ENCODE measurements at regions not wholly inside any gene's neighbourhood (a gene's known extent, or its start where the extent isn't known, plus 50 kb on each side); places are given as distances from the start of the nearest gene placed in this dataset.
"Not testable (repeated sequence)": the region's sequence is repeated elsewhere in the genome, so short reads cannot be mapped to it uniquely, and the experiment has no call there.

DNA sequence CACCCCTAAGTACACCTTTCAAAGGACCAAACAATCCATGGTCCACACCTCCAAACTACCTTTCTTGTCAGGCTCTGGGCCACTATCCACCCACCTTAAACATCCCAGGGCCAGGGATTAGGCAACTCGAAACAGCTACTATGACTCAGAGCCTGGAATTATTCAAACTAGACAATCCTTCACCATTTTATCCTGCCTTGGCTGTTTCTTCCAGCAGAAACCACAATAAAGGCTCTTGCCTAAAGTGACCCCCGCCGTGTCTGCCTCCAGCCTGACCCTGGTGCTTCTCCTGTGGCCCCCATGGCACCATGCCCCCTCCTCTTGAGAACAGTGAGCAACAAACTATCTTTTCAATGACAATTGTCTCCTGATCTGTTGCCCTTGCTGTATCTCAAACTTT, 195.5 kb downstream of the EPM2A start:
- no peak for DNase-seq (ENCODE audit: extremely low read depth in 1 of 2, low read depth in 1 of 2)

DNA sequence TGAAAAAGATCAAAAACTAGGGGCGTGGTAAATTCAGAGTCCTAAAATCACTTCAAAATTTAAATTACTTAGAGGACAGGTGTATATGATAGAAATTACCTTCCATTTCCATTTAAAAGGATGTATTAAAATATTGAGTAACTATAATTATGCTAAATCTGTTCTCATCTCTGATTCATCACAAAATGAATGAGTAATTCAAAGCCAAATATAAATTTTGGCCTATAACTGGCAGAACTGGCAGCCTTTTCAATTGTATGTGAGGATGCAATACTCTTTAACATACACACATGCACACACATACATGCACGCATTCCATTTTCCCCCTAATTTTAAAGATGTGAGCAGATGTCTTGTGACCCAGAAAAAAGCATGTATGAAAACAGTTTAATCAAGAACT, 194.6 kb downstream of the EPM2A start:
- no peak for DNase-seq (ENCODE audit: extremely low read depth in 1 of 2, low read depth in 1 of 2)

DNA sequence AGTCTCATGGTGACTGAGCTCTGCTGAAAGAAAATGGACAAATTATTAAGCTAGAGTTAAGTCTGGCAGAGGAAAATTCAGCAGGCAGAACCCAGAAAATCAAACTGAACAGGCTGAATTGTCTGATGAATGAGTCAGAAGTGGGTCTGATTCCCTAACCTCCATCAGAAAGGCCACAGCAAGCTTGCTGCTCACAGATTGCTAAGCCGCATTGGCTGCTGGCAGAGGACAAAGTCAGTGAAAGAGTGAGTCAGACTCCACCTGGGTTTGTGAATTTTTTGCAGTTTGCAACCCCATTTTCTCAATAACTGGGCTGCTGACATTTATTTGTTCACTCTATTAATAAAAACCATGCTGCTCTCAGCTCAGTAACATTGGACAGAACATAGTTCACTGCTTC, 191.3 kb downstream of the EPM2A start:
- no peak for DNase-seq (ENCODE audit: extremely low read depth in 1 of 2, low read depth in 1 of 2)

DNA sequence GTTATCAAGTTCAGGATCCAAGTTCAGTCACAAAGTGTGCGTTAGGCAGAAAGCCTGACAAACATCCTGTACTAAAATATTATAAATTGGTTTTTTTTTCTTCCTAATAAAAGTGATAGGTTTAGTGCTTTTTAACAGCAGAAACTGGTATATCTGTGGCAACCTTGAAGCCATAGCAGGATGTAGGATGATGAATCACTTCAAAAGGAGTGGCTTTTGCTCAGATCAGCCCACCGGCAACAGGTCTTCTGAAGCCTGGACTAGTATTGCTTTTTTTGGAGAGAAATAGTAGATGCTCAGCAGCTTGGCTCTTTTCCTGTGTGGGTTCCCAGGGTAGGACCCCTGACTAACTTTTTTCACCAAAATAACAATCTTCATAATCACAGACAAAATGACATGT, 190.8 kb downstream of the EPM2A start:
- DNase-seq (ENCODE audit: extremely low read depth in 1 of 2, low read depth in 1 of 2), result no peak

DNA sequence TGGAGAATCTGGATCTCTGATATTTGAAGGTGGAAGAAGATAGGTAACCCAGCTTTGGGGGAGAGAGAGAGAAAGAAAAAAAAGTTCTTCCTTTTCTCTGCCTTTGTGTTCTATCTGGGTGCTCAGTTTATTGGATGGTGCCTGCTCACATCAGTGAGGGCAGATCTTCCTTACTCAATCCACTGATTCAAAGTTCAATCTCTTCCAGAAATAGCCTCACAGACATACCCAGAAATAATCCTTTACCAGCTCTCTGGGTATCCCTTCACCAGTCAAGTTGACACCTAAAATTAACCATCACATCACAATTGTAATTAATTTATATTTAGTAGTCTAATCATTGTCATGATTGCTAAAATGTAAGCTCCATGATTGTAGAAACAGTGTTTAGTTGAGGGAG, 189.1 kb downstream of the EPM2A start:
- DNase-seq (ENCODE audit: extremely low read depth in 1 of 2, low read depth in 1 of 2), result no peak

DNA sequence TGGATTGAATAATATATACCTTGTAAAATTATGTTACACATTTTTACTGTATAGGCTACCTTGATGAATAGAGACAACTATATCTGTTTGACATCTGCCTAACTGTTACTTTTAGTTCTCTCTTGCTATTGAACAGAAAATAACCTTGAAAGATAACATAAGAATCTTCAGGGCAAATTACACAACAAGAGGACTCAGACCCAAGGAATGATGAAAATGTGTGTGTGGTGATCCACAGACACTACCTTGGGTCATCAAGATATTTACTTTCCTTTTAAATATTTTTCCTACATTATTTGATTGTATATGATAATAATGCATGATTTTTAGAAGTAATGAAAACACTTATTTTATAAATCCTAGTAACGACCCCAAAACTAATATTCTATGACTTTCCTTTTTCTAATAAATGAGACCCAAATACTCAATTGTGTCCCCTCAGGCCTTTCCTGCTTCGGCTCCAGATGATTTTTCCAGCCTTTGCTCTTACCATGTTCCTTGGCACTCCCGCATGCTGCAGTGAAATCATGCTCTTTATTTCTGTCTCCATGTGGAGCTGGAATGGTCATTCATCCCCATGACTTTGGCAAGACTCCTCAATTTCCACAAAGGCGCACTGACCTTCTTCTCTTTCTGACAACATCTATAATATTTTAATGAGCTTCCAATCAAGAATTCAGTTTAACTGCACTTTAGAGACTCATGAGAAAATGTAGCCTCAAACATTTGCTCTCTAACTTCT, 187.6 kb downstream of the EPM2A start:
- DNase-seq (ENCODE audit: extremely low read depth in 1 of 2, low read depth in 1 of 2), result no peak

DNA sequence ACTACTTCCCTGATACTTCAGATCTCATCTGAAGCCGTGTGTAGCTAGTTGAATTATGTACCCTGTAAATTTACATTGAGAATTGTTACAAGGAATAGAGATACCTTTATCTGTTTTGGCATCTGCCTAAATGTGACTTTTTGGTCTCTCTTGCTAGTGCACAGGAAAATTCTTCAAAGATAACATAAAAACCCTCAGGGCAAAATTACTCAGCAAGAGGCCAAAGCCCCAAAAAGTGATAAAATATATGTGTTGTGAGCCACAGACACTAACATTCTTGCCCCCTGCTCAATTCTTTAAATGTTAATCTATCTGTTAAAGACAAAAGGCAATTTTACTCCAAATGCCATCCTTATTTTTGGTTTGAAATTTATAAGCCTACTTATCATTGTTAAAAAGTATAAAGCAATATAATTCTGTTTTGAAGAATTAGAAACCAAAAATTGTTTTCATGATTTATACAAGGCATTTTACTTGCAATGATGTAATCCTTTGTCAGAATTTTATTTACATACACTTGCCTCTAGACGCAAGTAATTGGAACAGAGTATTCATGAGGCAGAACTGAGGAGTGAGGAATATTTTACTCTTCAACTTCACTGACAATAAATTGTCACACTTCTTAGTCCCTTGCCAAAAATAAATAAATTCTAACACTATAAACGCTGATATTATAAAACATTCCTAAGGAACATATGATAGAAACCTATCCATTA, 186.2 kb downstream of the EPM2A start:
- no peak for DNase-seq (ENCODE audit: extremely low read depth in 1 of 2, low read depth in 1 of 2)

DNA sequence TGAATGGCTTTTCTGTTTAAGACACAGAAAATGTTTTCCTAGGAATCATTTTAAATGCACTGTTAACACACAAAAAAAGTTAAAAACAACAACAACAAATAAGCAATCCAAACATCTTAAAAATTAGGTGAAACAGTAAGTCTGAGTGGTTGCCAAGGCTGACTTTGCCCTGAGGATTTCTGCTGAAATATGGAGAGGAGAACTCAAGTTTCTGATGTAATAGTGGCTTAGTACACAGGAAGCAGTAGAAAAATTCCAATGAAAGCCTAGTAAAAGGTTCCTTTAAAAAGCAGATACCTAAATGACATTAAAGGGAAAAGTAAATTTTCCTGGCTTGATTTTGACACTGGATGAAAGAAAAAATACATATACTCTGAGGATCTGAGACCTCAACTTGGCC, 184.2 kb downstream of the EPM2A start:
- no peak for DNase-seq (ENCODE audit: extremely low read depth in 1 of 2, low read depth in 1 of 2)

DNA sequence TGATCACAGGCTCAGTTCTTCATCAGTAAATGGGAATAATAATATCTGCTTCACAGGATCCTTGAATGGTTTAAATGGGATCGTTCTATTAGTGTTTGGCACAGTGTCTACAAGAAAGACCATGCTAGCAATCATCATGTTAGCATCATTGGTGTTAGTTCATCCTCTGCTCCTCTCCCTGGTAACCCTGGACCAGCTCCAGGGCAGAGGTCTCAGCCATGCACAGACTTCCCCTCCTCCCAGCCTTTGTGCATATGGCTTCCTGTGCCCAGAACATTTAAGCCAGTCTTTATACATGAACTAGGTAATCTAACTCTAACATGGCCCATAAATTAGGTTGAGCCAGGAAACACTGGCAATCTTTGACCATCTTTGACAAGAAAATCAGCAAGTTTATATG, 180.2 kb downstream of the EPM2A start:
- no peak for DNase-seq (ENCODE audit: extremely low read depth in 1 of 2, low read depth in 1 of 2)

DNA sequence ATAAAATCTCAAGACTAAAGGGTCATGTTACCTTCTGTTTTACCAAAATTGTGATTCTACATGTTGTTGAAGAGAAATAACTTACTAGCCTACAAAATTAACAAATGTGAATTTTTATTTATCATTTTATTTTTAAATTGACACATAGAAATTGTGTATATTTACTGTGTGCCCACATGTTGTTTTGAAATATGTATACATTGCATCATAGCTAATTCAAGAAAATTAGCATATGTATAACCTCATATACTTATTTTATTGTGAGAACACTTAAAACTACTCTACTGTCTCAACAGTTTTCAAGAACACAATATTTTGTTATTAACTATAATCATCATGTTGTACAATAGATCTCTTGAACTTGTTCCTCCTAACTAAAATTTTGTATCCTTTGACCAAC, 177.8 kb downstream of the EPM2A start:
- DNase-seq (ENCODE audit: extremely low read depth in 1 of 2, low read depth in 1 of 2), result no peak

DNA sequence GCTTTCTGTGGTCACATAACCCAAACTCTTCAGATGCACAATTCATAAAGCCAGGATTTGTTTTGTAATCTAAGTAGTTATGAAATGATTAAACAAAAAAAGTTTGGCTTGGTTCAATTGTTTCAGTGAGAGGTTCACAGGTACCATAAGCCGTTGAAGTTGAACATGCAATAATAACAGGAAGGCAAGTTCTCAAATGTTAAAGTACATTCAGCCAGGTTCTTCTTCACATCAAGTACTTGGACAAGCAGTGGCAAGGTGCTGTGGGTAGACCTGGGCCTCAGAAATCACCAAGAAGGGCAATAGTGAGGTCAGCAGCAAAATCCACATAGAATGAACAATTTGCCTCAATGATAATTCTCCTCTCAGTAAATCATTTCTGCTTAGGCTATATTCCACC, 175.5 kb downstream of the EPM2A start:
- DNase-seq (ENCODE audit: extremely low read depth in 1 of 2, low read depth in 1 of 2), result no peak

DNA sequence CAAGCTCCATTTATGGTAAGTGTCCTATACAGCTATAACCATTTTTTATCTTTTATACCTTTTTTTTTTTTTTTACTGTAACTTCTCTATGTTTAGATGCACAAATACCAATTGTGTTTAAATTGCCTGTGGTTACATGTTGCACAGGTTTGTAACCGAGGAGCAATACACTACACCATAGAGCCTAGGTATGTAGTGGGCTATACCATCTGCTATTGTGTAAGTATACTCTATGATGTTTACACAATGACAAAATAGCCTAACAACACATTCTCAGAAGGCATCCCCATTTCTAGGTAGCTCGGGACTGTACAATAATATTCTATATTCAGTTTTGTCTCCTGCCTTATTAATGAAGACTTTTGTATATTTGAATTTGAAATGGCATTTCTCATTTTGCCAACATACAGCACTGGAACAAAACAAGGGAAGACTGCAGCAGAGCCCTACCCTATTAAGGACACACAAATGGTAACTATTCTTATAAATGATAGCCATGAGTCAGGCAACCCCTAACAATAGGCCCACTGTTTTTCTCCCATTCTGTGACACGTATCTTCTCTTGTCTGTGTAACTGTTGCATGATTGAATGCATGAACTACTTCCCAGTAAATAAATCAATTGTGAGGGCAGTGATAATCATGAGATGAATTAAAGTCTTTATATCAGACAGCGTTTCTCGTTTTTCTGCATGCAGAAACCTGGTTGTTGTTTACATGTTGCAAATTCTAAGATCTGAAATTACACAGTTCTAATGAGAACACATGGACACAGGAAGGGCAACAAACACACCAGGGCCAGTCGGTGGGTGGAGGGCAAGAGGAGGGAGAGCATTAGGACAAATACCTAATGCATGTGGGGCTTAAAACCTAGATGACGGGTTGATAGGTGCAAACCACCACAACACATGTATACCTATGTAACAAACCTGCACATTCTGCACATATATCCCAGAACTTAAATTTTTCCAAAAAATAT, 173.9 kb downstream of the EPM2A start:
- DNase-seq (ENCODE audit: extremely low read depth in 1 of 2, low read depth in 1 of 2), result no peak

DNA sequence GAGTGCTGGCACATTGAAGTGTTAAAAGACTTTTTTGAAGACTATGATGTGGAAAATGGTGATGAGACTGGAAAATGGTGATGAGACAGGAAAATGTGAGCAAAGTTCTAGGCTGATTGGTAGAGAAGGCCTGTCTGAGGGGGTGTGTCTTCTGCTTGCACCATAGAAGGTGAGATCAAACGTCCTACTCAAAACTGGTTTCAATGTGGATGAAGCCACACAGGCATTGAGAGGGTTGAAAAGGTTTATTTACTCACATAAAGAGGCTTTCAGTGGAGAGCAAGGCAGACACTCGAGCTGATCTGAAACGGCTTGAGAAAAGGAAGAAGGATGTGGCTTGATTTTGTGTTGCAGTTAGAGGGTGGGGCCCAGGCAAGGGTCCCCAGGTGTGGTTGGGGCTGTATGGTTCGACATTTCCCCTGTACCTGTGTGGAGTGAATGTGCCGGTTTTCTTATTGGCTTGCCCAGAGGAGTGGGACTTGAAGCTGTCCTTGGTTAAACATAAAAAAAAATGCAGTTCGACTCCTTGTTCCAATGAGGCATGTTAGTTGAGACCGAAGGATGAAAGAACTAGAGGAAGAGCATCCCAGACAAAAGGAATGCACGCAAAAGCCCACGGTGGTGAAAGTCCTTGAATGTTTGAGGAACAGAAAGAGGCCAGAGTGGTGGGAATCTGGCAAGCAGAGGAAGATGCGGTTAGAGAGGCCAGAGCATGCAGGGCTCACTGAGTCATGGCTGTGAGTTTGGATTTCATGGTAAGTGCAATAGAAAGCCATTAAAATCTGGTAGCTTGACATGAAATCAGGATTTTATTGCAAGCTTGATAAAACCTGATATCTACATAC, 172.3 kb downstream of the EPM2A start:
- no peak for DNase-seq (ENCODE audit: extremely low read depth in 1 of 2, low read depth in 1 of 2)

DNA sequence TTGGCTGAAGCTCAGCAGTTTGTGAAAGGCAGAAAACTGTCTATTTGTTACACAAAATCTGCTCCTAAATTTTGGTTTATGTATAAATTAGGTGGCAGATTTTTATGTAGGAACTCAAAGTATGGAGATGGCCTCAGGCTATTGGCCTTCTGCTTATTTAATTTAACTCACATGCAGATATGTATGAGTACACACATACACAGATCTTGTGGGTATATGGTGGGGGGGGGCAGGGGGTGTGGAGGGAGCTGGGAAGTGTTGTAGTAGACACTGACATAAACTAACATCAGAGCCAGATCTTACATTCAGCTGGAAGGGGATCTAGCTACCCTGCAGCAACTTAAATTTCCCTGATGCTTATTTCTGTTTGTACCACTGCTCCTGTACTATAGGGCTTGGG, 170.8 kb downstream of the EPM2A start:
- no peak for DNase-seq (ENCODE audit: extremely low read depth in 1 of 2, low read depth in 1 of 2)

DNA sequence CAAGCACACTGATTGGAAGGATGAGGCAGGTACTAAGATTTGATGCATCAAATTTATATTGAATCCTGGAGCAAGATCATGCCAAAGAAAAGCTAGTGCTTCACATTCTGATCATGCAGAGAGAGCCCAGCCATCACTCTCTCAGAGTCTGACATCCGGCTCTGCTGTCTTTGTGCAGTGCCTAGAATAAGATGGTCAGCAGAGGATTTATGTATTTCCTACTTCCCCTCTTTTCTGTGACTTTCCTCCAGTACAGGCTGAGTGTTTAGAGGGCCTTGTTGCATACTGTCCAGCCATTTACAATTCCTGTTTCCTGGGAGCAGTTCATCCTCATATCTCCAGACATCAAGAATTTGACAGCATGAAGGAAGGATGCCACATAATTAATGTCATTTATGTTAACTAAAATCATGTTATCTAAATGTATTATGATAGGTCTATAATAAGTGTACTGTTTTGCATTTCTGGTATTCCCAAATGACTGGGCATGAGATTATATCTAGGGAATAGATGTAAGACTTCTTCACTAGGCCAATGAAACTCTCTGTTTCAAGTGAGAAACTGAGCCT, 167.6 kb downstream of the EPM2A start:
- DNase-seq (ENCODE audit: extremely low read depth in 1 of 2, low read depth in 1 of 2), result no peak

DNA sequence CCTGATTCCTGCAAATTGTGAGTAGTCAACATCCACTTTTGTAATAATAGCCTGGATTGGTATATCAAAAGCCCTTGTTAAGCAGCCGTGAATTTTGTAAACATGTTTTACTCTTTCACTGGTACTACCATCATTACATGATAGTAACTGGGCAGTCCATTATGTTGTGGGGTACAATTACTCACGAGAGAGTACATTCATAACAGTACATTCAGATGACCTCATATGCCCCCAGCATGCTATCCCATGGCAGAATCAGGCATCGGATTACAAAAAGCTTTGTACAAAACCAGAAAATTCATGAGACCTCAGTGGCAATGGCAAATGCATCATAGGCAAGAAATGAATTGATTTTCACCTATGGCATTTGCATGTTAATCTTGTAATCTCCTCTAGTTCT, 166.2 kb downstream of the EPM2A start:
- DNase-seq (ENCODE audit: extremely low read depth in 1 of 2, low read depth in 1 of 2), result no peak

DNA sequence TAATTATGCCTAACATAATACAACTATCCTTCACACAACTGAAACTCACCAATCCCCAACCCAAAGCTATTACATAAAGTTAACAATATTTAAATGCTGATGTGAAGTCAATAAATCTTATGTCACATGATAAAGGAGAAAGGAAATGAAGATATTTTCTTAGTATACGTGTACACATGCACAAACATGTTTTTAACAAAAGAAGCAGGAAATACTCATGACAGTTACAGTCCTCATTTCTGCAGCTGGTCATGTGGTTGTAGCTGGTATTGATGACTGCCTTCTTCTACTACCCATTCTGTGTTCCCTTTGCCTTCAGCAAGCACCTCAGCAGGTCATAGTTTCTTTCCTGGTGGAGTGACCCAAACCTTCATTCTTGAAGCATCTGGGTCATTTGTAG, 165.0 kb downstream of the EPM2A start:
- not testable (repeated sequence) for DNase-seq (ENCODE audit: extremely low read depth in 1 of 2, low read depth in 1 of 2)

DNA sequence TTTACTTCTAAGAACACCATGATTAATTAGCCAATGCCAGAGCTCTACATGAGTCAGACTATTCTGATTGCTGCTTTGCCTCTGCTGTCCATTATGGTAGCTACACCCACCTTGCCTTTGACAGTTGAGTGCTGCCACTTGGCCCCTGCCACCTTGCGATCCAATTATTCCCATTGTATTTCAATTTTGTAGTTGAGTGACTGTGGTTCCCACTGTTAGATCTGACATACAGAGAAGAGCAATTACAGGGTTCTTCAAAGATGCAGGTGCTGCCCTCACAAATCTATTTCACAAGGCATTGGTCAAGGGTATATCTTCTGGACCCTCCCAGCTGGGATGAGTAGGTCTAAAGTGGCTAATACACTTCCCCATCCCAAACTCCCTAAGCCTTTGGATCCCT, 161.1 kb downstream of the EPM2A start:
- not testable (repeated sequence) for DNase-seq (ENCODE audit: extremely low read depth in 1 of 2, low read depth in 1 of 2)

All from activated CD8-positive, alpha-beta memory T cell treated with anti-CD3 and anti-CD28 coated beads for 1 hour (primary cell).